Kidney (tissue), 13 donors: ENCODE measurements at regions not wholly inside any gene's neighbourhood (a gene's known extent, or its start where the extent isn't known, plus 50 kb on each side); places are given as distances from the start of the nearest gene placed in this dataset.

Experiments
- DNase-seq, 5 donors: peaks; one replicate each; pipeline ENCODE4 v3.0.0-alpha.2; 2013 to 2020
- FAIRE-seq: peaks from 2 replicates; lab custom pipeline; 2012; peaks lifted over from hg19 to GRCh38; lab: Jason Lieb, UNC
- H3K27ac ChIP-seq, 2 donors: one replicate each; pipeline ENCODE4 v1.7.0; 2013; ENCODE audit warnings: low read depth in 2 of 2, low read length in 2 of 2, inconsistent platforms in 1 of 2
- H3K27me3 ChIP-seq: one replicate; pipeline ENCODE4 v1.7.1; 2013; ENCODE audit warnings: low read length, inconsistent platforms; ENCODE audit not compliant: control insufficient read depth, insufficient read depth
- H3K36me3 ChIP-seq, 3 donors: one replicate each; pipeline versions ENCODE4 v1.7.0 to v1.7.1; 2013; ENCODE audit warnings: low read length in 3 of 3, control low read depth in 1 of 3, inconsistent platforms in 1 of 3; ENCODE audit not compliant: insufficient read depth in 3 of 3, control insufficient read depth in 2 of 3
- H3K4me1 ChIP-seq, 3 donors: one replicate each; pipeline versions ENCODE4 v1.7.0 to v1.7.1; 2013; ENCODE audit warnings: low read length in 3 of 3, inconsistent platforms in 1 of 3, low read depth in 1 of 3; ENCODE audit not compliant: control insufficient read depth in 2 of 3, insufficient read depth in 2 of 3
- H3K4me3 ChIP-seq, 3 donors: one replicate each; pipeline versions ENCODE4 v1.7.0 to v1.8.1; 2013; ENCODE audit warnings: low read length in 3 of 3, control low read depth in 1 of 3, inconsistent platforms in 1 of 3
- H3K9ac ChIP-seq, 3 donors: one replicate each; pipeline versions ENCODE4 v1.7.0 to v1.7.1; 2013; ENCODE audit warnings: low read length in 3 of 3, control low read depth in 1 of 3, inconsistent platforms in 1 of 3
- H3K9me3 ChIP-seq, 3 donors: one replicate each; pipeline versions ENCODE4 v1.7.0 to v1.7.1; 2013; ENCODE audit warnings: low read length in 3 of 3, control low read depth in 1 of 3, inconsistent platforms in 1 of 3; ENCODE audit not compliant: control insufficient read depth in 2 of 3, insufficient read depth in 1 of 3
- intact Hi-C: fragments of 100-400 bp; cut with DNase I; formaldehyde crosslinking; loops from one replicate; pipeline ENCODE4 v1.11.1; 2022
- TF ChIP-seq, protein P1 (sequence below): IDR thresholded peaks from 3 replicates; pipeline ENCODE4 v1.5.1; 2012; ENCODE audit warnings: mild to moderate bottlenecking, moderate library complexity, borderline replicate concordance; ENCODE audit not compliant: insufficient read depth; ENCODE audit errors: extremely low read depth
- donor health status: control.
- donor health status: control.
- donor health status: control.
- donor health status: control.
- donor health status: control.
- donor health status: DM: yes; HTN: yes; CAD: no.
- donor health status: Normal renal cell carcinoma (clear cell type).

DNA sequence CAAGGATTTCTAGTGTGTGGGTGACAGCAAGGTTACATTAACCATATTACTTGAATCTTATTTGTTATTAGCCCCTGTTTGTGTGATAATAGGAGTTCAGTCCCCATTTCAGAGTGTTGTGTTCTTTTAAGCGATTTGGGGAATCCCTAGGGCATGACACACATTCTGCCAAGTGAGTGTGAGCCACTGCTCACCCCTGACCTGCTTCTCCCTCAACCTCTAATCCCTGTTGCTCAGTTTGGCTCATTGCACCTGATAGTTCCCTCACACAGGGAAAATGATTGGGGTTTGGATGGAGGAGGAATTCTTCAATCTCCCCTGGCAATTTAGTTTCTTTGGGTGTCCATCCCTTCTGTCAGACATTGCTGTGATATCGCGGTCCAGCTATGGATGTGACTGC is 149.2 kb downstream of the DMRTA1 start:
- FAIRE-seq (no peak), DNase-seq (no peak)
- Histone ChIP-seq H3K27me3 (no peaks in the 10 kb centered on the region), H3K4me3 (no peak overlapping the region), H3K9me3 (no peaks in the 10 kb centered on the region), H3K4me1 (no peaks in the 10 kb centered on the region), H3K36me3 (no peaks in the 10 kb centered on the region), H3K27ac (no peak overlapping the region), H3K9ac (no peak overlapping the region)
- intact Hi-C loops, result no loop called here
- TF ChIP-seq, protein P1, sequence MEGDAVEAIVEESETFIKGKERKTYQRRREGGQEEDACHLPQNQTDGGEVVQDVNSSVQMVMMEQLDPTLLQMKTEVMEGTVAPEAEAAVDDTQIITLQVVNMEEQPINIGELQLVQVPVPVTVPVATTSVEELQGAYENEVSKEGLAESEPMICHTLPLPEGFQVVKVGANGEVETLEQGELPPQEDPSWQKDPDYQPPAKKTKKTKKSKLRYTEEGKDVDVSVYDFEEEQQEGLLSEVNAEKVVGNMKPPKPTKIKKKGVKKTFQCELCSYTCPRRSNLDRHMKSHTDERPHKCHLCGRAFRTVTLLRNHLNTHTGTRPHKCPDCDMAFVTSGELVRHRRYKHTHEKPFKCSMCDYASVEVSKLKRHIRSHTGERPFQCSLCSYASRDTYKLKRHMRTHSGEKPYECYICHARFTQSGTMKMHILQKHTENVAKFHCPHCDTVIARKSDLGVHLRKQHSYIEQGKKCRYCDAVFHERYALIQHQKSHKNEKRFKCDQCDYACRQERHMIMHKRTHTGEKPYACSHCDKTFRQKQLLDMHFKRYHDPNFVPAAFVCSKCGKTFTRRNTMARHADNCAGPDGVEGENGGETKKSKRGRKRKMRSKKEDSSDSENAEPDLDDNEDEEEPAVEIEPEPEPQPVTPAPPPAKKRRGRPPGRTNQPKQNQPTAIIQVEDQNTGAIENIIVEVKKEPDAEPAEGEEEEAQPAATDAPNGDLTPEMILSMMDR, result no peak

DNA sequence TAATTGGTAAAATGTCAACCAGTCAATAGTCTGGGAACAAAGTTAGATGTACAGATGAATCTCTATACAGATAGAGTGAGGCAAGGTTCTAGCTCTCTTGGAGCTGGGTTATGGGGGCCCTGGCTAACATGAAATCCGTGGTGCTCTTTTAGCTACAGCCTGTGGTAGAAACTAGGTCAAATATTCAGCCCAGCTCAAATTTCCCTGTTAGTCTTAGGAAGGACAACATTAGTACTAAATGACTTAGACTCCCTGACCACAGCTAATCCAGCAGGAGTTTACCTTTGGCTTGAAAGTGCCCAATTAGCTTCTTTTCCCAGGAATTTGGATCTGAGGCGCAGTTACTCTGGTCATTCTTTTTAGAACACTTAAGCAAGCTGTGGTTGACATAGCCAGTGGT is 170.5 kb downstream of the DMRTA1 start:
- intact Hi-C loops, result no loop called here
- DNase-seq, result no peak
- H3K9ac ChIP-seq, result no peak overlapping the region
- no peaks in the 10 kb centered on the region for H3K4me1 ChIP-seq
- H3K27ac ChIP-seq, result no peak overlapping the region
- TF ChIP-seq, protein P1, result no peak
- no peaks in the 10 kb centered on the region for H3K36me3 ChIP-seq
- no peaks in the 10 kb centered on the region for H3K9me3 ChIP-seq
- no peak for FAIRE-seq
- no peaks in the 10 kb centered on the region for H3K27me3 ChIP-seq
- H3K4me3 ChIP-seq, result no peak overlapping the region

DNA sequence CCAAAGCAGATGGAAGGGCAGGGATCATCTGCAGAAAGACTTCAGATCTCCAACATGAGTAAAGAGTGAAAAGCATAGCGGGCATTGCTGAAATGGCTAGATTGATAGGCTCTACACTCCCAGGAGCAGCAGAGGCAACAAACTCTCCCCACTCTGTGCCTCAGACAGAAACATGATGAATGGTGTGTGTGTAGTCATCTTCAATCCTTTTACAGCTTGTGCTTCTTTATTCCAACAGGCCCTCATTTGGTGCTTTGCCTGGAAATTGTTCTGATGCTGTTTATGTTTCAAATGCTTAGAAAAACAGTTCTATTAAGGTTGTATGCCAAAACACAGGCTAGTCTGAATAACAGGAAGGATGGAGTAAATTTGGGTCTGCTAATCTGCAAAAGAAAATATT is 176.2 kb downstream of the DMRTA1 start:
- peaks cover 0 to 3% (median 0%) of the 10 kb centered on the region in 3 donors for H3K9me3 ChIP-seq
- FAIRE-seq (no peak), DNase-seq (no peak)
- TF ChIP-seq, protein P1, result no peak
- no peaks in the 10 kb centered on the region for H3K27me3 ChIP-seq
- no peak overlapping the region for H3K9ac ChIP-seq
- intact Hi-C loops, result no loop called here
- no peaks in the 10 kb centered on the region for H3K36me3 ChIP-seq
- no peak overlapping the region for H3K4me3 ChIP-seq
- no peak overlapping the region for H3K27ac ChIP-seq
- no peaks in the 10 kb centered on the region for H3K4me1 ChIP-seq

DNA sequence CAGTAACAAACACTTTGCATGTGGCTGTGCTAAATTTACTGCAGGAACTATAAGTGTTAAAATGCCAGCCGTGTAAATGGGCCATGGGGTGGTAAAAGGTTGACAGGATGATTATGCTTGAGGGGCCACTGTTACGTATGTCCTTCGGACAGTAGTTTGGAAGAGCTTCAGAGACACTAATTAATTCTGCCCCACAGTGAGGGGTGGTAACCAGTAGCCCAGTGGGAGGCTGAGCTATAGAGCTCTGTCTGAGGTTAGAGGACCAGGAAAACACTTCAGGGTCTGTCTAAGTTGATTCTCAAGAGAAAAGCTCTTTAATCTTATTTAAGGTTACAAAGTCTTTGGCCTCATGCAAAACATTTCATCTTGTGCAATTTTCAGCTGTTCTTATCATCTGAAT is 176.6 kb downstream of the DMRTA1 start:
- no peak overlapping the region for H3K27ac ChIP-seq
- no peak overlapping the region for H3K9ac ChIP-seq
- TF ChIP-seq, protein P1, result no peak
- no peaks in the 10 kb centered on the region for H3K4me1 ChIP-seq
- no peaks in the 10 kb centered on the region for H3K36me3 ChIP-seq
- H3K9me3 ChIP-seq, result peaks cover 0 to 3% (median 0%) of the 10 kb centered on the region in 3 donors
- no peaks in the 10 kb centered on the region for H3K27me3 ChIP-seq
- intact Hi-C loops, result no loop called here
- FAIRE-seq, result no peak
- DNase-seq, result no peak
- no peak overlapping the region for H3K4me3 ChIP-seq
